ENCODE measurements at regions not wholly inside any gene's neighbourhood (a gene's known extent, or its start where the extent isn't known, plus 50 kb on each side); places are given as distances from the start of the nearest gene placed in this dataset.
A peak's percentile ranks its signal among the peaks of the same experiment; 100 is the strongest.
"Not testable (repeated sequence)": the region's sequence is repeated elsewhere in the genome, so short reads cannot be mapped to it uniquely, and the experiment has no call there.

DNA sequence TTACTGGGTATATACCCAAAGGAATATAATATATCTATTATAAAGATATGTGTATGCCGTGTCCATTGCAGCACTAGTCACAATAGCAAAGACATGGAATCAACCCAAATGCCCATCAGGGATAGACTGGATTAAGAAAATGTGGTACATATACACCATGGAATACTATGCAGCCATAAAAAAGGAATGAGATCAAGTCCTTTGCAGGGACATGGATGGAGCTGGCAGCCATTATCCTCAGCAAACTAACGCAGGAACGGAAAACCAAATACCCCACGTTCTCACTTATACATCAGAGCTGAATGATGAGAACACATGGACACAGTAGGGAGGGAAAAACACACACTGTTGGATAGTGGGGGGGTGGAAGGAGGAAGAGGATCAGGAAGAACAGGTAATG lies 206.7 kb downstream of the MSX2 start:
- not testable (repeated sequence) for DNase-seq (ENCODE audit: low read depth in 2 of 3, low spot score in 2 of 3)

DNA sequence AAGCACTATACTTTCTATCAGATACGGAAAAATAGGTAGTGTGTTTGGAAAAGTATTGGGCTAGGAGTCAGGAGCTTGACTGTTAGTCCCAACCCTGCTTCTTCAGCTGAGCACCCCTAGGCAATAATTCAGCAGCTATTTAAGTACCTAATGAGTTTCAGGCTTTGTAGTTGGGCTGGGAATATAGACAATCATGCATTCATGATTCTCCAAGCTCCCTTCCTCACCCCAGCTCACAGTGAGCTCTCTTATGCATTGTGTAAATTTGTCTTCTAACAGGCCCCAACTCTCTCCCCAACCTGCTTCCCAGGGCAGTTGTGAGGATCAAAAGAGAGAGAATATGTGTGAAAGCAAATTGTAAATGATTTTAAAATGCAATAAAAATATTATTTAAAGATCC lies 201.2 kb downstream of the MSX2 start:
- DNase-seq (ENCODE audit: low read depth in 2 of 3, low spot score in 2 of 3), result no peak

DNA sequence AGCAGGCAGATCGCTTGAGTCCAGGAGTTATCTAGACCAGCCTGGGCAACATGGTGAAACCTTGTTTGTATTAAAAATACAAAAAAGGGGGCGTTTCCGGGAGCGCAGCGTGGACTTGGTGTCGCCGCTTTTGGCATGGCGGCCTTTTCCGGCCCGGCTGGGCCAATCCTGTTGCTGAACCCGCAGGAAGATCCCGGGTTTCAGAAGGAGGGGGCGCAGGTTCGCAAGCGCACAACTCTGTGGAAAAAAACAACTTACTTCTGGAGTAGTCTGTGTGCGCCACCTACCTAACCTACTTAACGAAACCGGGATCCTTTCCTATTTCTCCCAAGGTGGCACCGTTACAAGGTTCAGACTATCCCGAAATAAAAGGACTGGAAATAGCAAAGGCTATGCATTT lies 198.6 kb downstream of the MSX2 start:
- DNase-seq (ENCODE audit: low read depth in 2 of 3, low spot score in 2 of 3), result no peak

DNA sequence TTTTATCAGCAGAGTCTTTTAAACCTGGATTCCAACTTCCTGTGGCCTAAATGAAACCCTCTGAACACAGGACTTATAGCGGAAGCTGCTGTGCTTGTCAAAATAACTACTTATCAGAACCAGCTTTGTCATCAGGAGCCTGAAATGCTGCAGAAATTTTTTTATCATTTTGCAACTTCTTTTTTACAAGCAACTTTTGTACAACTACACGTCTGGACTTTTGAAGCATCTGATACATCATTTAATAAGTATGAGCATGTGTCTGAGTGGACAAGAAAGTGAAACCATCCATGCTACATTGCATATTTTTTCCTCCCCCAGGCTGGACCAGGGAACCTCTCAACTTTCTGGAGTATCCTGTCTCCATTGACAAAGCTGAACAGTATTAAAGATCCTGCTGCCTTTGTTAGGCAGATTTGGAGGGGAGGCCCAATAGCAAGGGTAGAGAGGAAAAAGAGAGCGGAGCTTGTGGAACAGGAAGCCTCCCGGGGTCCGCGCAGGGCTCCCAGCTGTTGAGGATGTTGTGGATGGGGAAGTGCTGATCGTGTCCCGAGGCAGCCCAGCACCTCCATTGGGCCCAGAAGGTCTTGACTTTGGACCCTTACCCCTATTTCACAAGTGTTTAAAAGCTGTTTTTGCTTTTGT lies 196.6 kb downstream of the MSX2 start:
- no peak for DNase-seq (ENCODE audit: low read depth in 2 of 3, low spot score in 2 of 3)

DNA sequence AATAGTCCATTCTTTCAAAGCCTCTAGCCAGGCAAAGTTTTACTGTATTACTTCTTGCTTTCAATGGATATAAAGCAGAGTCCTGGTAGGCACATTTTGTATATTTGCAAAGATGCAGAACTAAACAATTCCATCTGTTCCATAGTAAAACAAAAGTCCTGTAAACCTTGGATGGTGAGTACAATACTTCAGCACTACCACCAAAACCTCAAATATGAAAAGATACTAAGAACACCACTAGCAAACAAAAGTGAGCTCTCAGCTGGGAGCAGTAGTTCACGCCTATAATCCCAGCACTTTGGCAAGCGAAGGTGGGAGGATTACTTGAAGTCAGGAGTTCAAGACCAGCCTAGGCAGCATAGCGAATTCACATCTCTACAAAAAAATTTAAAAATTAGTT lies 195.0 kb downstream of the MSX2 start:
- no peak for DNase-seq (ENCODE audit: low read depth in 2 of 3, low spot score in 2 of 3)

DNA sequence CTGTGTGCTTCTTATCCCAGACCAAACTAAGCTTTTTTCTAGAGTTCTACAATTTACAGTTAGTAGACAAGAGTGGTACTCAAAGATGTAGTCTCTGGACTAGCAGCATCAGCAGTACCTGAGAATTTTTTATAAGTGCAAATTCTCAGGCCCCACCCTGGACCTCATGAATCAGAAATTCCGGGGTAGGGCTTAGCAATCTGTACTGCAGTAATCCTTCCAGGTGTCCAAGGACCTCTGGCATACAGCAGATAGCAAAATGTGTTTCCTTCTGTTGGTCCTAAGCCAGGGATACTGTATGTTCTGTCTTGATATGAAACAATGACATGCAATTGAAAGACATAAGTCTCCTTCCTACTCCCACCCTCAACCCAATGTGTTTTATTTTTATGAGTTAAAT lies 194.3 kb downstream of the MSX2 start:
- peak in 1 of 3 donors; percentile 20 for DNase-seq (ENCODE audit: low read depth in 2 of 3, low spot score in 2 of 3)

DNA sequence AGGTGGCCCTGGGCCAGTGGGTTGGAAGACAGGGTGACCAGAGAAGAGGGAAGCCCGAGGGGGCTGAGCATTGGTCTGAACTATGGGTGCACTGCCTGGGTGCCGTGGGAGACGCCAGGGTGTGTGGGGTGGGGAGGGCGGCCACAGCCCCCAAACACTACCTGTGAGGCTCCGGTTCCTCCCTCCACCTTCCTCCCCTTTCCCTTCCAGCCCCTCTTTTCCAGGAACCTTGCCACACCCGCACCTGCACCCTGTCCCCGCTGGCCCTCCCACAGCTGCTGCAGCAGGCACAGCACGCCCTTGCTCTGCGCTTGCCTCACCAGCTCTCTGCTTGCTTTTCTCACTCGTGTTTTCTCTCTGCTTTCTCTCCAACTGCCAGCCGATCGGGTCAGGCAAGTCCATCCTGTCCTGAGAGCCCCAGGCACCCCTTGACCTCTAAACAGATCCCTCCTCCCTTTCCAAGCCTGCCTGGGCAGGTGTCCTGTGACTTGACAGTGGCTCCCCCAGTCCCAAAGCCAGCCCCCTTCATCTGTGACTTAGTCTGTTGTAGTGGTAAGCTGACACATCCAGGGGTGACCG lies 193.7 kb downstream of the MSX2 start:
- DNase-seq (ENCODE audit: low read depth in 2 of 3, low spot score in 2 of 3), result no peak

DNA sequence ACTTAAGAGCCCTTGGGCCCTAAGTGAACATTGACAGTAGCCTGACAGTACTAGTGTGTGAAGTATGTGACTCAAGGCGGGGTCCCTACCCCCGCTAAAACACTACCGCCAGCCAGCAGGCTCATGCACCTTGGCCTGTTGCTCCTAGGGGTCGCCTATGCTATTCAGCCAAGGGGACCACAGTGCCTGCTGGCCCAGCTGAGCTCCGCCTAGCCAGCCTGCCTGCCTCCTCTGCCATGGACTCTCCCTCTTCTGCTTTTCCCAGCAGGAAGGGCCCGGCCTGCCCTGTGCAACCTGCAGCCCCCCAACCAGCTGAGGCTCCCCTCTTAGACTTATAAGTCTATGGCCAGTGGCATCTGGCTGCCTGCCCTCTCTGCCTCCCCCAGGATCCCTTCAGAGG lies 193.1 kb downstream of the MSX2 start:
- DNase-seq (ENCODE audit: low read depth in 2 of 3, low spot score in 2 of 3), result not testable (repeated sequence)

DNA sequence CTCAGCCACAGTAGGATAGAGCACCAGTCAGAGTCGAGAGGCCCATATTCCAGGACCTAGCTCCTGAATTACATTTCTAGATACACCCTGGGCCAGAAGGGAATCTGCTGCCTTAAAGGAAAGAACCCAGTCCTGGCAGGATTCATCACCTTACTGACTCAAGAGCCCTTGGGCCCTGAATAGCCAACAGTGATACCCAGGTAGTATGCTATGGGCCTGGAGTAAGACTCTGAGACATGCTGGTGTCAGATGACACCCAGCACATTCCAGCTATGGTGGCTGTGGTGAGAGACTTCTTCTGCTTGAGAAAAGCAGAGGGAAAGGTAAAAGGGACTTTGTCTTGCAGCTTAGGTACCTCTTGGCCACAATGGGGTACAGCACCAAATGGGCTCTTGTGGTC lies 192.5 kb downstream of the MSX2 start:
- DNase-seq (ENCODE audit: low read depth in 2 of 3, low spot score in 2 of 3), result not testable (repeated sequence)

DNA sequence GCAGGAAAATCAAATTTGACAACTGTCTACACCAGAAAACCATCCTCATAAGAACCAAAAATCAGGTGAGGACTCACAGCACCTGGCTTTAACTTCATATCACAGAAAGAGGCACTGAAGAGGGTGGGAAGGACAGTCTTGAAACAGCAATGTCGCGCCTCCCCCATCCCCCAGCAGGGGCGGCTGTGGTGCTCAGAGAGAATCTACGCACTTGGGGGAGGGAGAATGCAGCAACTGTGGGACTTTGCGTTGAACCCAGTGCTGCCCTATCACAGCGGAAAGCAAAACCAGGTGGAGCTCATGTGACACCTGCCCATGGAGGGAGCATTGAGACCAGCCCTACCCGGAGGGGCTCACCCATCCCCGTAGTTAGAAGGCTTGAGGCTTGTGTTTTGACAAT lies 191.8 kb downstream of the MSX2 start:
- no peak for DNase-seq (ENCODE audit: low read depth in 2 of 3, low spot score in 2 of 3)

DNA sequence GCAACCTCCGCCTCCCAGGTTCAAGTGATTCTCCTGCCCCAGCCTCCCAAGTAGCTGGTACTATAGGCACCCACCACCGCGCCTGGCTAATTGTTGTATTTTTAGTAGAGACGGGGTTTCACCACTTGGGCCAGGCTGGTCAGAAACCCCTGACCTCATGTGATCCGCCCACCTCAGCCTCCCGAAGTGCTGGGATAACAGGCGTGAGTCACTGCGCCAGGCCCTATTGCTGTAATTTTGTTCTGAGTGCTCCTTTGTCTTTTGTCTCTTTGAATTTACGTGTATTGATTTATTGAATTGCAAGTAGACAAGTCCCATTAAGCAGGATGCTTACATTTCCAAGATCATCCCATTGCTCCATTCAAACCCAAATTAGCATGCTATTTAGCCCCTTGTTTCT lies 186.7 kb downstream of the MSX2 start:
- DNase-seq (ENCODE audit: low read depth in 2 of 3, low spot score in 2 of 3), result no peak

DNA sequence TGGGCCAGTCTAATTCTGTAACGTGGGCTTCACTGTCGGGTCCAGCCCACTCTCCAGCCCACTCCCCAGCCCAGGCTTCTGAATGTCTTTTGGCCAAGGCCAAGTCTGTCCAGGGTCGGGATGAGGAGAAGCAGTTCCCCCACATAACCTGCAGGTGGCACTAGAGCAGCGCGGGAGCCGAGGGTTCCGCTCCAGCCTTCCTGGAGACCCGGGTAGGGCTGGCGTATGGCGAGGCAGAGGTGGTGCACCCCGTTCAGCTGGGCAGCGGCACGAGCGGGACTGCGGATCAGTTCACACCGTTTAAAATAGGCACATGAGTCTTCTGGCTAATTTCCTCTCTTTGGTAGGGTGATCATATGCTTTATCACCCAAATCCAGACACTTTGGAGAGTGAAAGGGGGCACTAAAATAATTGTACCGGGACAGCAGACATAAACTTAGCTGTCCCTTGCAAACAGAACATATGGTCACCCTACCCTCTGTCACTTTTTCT lies 185.9 kb downstream of the MSX2 start:
- peak in 2 of 3 donors; percentile 37 to 72 for DNase-seq (ENCODE audit: low read depth in 2 of 3, low spot score in 2 of 3)

DNA sequence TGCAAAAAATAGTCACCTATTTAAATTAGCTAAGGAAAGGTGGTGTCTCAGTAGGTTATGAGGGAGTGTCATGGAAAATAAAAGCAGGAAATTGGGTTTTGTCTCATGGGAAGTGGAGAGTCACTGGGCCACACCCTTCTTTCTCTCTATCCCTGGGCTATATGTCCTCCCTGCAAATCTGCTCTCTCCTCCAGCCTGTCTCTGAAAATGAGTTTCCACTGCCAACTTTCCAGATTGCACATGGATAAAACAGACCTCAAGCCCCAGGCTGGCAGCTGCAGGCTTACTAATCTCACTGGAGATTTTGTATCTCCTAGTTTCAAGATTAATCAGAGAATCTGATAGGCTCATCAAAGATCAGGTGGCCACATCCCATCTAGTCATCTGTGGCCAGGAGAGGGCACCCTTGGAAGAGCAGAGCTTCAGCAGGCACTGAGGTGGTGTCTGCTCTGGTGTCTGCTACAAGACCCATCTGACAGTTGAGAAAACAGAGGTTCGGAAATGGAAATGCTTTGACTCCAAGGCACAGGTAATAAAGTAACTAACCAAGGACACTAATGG lies 178.9 kb downstream of the MSX2 start:
- DNase-seq (ENCODE audit: low read depth in 2 of 3, low spot score in 2 of 3), result no peak

DNA sequence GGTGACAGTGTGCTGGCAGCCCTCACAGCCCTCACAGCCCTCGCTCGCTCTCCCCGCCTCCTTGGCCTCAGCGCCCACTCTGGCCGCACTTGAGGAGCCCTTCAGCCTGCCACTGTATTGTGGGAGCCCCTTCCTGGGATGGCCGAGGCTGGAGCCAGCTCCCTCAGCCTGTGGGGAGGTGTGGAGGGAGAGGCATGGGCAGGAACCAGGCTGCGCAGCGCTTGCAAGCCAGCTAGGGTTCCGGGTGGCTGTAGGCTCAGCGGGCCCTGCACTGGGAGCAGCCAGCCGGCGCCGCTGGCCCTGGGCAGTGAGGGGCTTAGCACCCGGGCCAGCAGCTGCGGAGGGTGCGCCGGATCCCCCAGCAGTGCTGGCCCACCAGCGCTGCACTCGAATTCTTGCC lies 177.0 kb downstream of the MSX2 start:
- DNase-seq (ENCODE audit: low read depth in 2 of 3, low spot score in 2 of 3), result no peak

DNA sequence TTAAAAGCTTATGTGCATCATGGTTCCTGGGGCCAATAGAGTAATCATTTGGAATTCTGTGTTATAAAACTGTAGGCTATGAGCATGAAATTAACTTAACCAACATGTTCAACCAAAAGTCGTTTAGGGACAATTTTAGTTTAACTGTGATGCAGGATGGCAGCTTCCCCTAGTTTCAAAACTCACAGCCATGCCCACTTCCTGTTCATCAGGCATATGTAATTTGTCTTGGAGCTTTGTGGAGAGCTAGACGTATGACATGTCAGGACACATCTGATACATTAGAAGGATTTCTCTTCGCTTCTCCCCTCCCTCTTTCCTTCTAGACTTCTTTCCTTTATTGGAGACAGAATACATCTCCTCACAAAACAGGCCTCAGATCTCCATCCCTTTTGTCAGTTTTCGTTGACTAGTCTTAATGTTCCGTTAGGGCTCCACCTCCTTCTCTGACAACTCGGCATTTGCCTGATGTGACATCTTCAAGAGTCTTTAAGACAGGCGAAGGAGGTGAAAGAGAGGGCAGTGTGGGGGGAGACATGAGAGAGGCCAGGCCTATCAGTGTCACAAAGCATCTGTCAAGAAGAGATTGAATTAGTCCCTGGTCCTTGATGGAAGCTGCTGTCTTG lies 176.0 kb downstream of the MSX2 start:
- DNase-seq (ENCODE audit: low read depth in 2 of 3, low spot score in 2 of 3), result peak in 1 of 3 donors; percentile 48

DNA sequence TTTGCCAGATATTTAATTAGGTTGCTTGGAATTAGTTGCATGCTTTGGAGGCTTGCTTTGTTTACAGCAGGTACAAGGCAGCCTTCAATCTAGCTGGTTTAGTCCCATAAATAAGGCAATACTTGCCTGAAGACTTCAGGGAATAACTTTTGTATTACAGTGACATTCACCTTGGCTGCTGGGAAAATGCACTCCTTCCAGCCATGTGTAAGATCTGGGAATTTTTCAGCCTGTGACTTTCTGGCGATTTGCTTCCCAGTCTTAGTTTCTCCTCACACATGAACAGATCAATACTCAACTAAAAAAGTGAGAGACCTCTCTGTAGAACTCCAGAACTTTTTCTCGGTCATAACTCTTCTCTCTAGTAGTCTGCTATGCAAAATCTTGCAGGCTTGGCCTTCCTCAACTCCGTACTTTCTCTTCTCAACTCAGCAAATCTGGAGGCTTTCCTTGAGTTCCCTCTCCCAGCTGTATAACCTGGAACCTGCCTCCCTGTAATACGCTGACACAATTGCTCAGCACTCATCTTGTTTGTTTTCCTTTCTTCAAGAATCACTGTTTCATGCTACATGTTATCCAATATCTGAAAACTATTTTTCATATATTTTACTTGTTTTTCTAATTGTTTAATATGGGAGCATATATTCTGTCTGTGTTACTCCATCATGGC lies 173.0 kb downstream of the MSX2 start:
- no peak for DNase-seq (ENCODE audit: low read depth in 2 of 3, low spot score in 2 of 3)

DNA sequence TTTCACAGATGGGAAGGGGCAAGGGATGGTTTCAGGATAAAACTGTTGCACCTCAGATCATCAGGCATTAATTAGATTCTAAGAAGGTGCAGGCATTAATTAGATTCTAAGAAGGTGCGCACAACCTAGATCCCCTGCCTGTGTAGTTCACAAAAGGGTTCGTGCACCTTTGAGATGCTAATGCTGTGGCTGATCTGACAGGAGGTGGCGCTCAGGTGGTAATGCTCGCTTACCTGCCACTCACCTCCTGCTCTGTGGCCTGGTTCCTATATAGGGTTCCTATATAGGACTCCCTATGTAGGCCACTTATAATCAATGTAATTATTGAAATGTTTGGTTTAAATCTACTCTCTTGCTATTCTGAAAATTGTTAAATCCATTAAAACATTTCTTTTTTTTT lies 171.0 kb downstream of the MSX2 start:
- no peak for DNase-seq (ENCODE audit: low read depth in 2 of 3, low spot score in 2 of 3)

DNA sequence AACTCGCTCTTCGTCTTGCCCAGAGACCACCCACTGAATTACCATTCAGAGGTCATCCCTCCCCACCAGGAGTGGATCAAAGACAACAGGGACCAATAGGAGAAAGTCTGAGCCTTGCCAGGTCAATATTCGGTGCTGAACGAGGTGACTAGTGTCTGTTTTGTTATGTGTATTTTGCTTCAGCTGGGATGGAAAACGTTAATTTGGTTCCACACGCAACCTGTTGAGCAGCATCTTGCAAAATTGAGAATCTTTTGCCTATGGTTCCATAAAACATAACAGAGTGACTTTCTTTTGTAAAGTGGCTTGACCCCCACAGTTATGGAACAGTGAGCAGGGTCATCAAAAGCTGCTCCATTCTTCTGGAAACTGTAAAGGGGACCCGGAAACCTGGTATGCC lies 168.4 kb downstream of the MSX2 start:
- DNase-seq (ENCODE audit: low read depth in 2 of 3, low spot score in 2 of 3), result no peak

DNA sequence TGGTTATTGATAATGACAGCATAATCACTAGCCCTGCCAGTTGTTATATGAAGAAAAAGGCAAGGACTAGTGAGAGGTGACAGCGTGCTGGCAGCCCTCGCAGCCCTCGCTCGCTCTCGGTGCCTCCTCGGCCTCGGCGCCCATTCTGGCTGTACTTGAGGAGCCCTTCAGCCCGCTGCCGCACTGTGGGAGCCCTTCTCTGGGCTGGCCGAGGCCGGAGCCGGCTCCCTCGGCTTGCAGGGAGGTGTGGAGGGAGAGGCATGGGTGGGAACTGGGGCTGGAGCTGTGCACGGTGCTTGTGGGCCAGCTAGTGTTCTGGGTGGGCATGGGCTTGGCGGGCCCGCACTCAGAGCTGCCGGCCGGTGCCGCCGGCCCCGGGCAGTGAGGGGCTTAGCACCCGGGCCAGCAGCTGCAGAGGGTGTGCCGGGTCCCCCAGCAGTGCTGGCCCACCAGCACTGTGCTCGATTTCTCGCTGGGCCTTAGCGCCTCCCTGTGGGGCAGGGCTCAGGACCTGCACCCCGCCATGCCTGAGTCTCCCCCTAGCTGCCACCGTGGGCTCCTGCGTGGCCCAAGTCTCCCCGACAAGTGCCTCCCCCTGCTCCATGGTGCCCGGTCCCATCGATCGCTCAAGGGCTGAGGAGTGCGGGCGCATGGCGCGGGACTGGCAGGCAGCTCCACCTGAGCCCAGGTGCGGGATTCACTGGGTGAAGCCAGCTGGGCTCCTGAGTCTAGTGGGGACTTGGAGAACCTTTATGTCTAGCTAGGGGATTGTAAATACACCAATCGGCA lies 156.2 kb downstream of the MSX2 start:
- not testable (repeated sequence) for DNase-seq (ENCODE audit: low read depth in 2 of 3, low spot score in 2 of 3)

DNA sequence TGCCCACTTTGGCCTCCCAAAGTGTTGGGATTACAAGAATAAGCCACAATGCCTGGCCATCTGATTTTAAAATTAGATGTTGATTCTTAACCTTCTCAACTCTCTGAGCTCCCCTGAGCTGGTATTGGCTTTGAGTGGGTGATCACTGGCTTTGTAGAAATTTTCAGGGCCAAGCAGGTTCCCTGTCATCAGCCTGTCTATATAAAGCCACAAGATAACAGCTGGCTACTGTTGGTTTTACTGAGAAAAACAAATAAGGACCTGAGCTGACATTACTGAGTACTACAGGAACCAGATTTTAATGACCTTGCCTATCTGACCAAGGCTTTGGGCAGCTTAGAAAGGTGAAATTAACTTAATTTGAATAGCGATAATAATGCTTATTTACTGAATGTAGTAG lies 153.6 kb downstream of the MSX2 start:
- DNase-seq (ENCODE audit: low read depth in 2 of 3, low spot score in 2 of 3), result no peak

DNA sequence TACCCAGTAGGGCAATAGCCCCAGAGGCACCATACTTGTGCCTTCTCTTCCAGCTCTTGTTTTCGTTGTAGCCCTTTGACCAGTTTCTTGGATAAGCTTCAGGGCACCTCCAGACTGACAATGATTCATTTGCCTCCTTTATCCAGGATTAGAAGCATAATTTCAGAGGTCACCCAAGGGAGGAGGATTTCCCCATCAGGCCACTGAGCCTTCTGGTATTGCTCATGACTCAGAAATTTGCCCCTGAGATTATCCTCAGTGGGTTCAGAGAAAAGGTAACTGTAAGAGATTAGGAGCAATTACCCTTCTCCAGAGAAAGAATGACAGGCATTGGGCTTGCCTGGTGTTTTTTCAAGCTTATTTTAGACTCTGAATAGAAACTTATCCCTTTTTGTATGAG lies 147.9 kb downstream of the MSX2 start:
- DNase-seq (ENCODE audit: low read depth in 2 of 3, low spot score in 2 of 3), result no peak

Data from hematopoietic multipotent progenitor cell (in vitro differentiated cells).